Thyroid gland (tissue), 4 donors: ENCODE measurements at regions not wholly inside any gene's neighbourhood (a gene's known extent, or its start where the extent isn't known, plus 50 kb on each side); places are given as distances from the start of the nearest gene placed in this dataset.

ENCODE experiments used
- CTCF ChIP-seq, 6 experiments: fragments of 200-600 bp in 3 of 6; fragments of 450-650 bp in 3 of 6; sonication (generic) in 3 of 6; IDR thresholded peaks; one replicate each; pipeline ENCODE4 v1.5.1; 2016 to 2019; ENCODE audit warnings: antibody characterized with exemption in 6 of 6, mild to moderate bottlenecking in 2 of 6, inconsistent platforms in 1 of 6, moderate library complexity in 1 of 6
- POLR2A ChIP-seq, 2 donors: fragments of 450-650 bp; IDR thresholded peaks; one replicate each; pipeline ENCODE4 v1.6.1; 2017; ENCODE audit warnings: antibody characterized with exemption in 2 of 2, mild to moderate bottlenecking in 2 of 2, moderate library complexity in 1 of 2

DNA sequence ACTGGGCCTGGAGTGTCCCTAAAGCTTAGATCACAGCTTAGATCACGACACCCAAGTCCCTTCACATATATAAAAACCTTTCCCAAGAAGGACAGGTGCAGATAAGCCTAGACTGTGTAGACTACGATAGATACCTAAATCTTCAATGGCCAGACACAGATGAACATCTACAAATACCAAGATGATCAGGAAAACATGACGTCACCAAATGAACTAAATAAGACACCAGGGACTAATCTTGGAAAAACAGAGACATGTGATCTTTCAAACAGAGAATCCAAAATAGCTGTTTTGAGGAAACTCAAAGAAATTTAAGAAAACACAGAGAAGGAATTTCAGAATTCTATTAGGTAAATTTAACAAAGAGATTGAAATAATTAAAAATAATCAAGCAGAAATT is 1082.6 kb upstream of the PHF14 start:
- TF ChIP-seq CTCF (IDR thresholded peaks at IDR 0.05) = no peak
- TF ChIP-seq POLR2A (IDR thresholded peaks at IDR 0.05) = no peak
